SU-DHL-6 (cell line): ENCODE measurements at regions not wholly inside any gene's neighbourhood (a gene's known extent, or its start where the extent isn't known, plus 50 kb on each side); places are given as distances from the start of the nearest gene placed in this dataset.

Experiments
- EZH2phosphoT487 ChIP-seq: fragments of 200-600 bp; sonication (generic), shearing (Covaris generic); conservative IDR thresholded peaks from 2 replicates; pipeline ENCODE4 v1.6.1; 2018; ENCODE audit warnings: mild to moderate bottlenecking, antibody characterized with exemption, low read length, moderate library complexity, mixed read lengths
- TF ChIP-seq, protein P1 (sequence below): fragments of 200-600 bp; sonication (generic); IDR thresholded peaks from one replicate; pipeline ENCODE4 v1.5.1; 2017; ENCODE audit warnings: antibody characterized with exemption, mild to moderate bottlenecking, low read length, moderate library complexity; ENCODE audit not compliant: insufficient read depth, poor library complexity, severe bottlenecking

DNA sequence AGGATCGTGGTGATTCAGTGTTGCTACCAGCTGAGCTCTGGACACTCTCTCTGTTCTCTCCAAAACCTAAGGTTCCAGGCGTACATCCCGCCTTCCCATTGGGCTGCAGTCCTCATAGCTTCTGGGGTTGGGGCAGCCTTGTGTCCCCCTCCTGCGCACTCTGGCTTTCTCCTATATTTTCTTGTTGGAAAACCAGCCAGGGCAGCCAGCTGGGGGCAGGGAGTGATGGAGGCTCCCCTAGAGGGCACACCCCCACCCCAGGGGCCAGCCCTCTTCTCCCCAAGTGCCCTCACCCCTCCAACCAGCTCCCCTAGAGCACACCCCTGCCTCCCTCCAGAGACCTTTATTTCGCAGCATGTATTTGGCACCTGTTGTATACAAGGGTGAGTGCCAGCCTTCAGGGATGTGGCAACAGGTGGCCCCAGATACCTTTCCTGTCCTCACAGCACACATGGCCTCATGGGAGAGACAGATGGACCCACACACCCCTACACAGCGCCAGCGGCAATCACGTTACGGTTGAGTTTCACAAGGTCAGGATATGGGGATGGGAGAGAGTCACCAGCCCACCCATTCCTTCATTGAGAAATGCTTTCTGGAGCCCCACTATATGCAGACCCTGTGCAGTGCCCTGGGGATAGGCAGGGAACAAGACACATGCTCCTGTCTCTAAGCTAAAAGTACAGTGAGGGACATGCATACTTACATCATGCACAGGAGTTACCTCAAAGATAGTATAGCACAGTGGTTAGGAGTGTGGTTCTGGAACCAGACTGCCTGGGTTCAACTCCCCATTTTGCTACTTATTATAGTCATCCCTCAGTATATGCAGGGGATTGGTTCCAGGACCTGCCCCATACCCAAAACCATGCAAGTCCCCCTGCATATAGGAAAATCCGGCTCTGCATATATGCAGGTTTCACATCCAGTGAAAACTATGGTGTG lies 141.1 kb downstream of the PHETA1 start:
- TF ChIP-seq, protein P1, sequence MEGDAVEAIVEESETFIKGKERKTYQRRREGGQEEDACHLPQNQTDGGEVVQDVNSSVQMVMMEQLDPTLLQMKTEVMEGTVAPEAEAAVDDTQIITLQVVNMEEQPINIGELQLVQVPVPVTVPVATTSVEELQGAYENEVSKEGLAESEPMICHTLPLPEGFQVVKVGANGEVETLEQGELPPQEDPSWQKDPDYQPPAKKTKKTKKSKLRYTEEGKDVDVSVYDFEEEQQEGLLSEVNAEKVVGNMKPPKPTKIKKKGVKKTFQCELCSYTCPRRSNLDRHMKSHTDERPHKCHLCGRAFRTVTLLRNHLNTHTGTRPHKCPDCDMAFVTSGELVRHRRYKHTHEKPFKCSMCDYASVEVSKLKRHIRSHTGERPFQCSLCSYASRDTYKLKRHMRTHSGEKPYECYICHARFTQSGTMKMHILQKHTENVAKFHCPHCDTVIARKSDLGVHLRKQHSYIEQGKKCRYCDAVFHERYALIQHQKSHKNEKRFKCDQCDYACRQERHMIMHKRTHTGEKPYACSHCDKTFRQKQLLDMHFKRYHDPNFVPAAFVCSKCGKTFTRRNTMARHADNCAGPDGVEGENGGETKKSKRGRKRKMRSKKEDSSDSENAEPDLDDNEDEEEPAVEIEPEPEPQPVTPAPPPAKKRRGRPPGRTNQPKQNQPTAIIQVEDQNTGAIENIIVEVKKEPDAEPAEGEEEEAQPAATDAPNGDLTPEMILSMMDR, result no peak
- no peak for TF ChIP-seq EZH2phosphoT487
